D341Med (cell line): ENCODE measurements at regions not wholly inside any gene's neighbourhood (a gene's known extent, or its start where the extent isn't known, plus 50 kb on each side); places are given as distances from the start of the nearest gene placed in this dataset.
"Not testable (repeated sequence)": the region's sequence is repeated elsewhere in the genome, so short reads cannot be mapped to it uniquely, and the experiment has no call there.

Experiments
- DNase-seq: peaks from one replicate; pipeline ENCODE4 v3.0.0; 2012; ENCODE audit warnings: low spot score

DNA sequence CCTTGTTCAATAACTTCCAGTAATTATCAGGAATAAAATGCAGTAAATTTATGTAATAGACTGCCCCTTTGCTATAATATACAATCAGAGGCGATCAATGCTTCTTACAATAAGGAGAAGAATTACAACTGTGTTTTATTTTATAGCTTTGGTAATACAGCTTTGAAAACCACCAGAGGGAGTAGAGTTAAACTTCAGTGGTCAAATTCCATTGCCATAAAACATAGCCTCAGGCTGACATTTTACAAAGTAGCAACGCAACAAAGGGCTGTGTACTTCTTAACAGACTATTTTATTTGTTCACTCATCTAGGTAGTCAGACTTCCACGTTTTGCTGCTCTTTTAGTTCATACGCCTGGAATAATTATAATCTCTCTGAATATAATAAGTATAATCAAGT, 58.5 kb downstream of the TEX13C start:
- DNase-seq = no peak

DNA sequence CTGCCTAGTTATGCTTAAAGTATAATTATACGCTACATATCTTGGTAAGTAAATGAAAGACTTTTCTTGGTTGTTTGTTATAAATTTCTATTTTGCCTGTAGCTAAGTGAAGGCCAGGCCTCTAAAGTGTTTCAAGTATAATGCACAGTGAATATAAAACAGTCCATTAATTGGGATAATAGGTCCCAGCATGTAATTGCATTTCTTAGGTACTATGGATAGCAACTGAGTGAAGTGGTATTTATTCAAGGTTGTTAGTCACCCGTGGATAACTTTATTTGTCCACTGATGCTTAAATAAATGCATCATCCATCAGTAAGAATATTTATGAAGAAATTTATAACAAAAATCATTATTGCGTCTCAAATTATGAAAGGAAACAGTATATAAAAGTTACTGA, 59.1 kb downstream of the TEX13C start:
- DNase-seq = no peak

DNA sequence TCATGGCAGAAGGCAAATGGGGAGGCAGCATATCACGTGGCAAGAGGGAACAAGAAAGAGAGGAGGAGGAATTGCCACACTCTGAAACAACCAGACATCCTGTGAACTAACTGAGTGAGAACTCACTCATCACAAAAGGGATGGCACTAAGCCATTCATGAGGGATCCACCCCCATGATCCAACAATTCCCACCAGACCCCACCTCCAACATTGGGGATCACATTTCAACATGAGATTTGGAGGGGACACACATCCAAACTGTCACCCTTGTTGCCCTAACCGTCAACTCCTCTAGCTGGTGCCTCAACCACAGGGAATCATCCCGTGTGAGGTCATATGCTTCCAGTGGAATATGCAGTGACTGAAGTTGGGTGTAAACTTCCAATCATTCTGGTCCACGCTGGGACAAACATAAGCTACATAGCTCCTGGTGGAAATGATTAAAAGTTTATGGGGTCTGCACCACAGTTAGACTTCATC, 62.5 kb downstream of the TEX13C start:
- DNase-seq = no peak

DNA sequence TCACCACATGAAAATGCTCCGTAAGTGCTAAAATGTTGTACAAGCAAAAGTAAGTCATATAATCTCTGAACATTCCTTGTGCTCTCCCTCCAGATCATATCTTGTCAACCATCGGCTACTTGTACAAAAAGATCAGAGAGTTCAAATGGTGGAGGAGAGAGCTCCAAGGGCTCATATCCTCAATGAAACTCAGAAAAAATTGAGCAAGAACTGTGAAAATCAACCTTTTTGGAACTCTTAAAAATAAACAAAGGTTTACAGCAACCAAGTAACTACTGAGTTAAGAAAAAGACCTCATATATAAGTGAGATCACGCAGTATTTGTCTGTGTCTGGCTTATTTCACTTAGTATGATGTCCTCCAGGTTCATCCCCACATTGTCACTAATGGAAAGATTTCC, 63.2 kb downstream of the TEX13C start:
- no peak for DNase-seq

DNA sequence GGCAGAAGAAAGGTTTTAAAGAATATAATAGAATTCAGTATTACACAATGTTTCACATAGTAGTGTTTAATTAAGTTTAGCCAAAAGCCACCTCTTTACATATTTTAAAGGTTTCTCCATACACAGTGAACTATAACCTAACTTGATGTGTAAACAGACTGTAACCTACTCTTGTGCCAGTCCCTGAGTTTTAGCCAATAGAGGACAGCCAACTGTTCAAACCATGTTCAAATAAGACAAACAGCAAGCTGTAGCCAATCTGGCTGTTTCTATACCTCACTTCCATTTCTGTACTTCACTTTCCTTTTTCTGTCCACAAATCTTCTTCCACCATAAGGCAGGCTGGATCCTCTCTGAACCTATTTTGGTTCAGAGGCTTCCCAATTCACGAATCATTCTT, 65.2 kb downstream of the TEX13C start:
- DNase-seq = no peak

DNA sequence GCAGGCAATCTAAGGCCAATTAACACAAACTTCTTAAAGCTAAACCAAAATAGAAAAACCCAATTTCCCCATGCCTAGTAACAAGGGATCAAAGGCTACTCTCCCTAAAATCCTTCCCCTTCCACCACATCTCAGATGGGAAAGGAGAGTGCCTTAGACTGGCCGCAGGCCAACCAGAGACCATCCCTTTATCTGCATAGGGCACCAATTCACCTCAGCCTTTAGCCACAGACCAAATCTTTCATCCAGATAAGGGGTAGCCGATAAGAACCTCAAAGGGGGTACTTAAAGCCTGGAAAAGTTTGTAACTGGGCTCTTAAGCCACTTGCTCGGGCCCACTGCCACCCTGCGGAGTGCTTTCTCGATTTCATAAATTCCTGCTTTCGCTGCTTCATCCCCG, 68.3 kb downstream of the TEX13C start:
- DNase-seq = no peak

DNA sequence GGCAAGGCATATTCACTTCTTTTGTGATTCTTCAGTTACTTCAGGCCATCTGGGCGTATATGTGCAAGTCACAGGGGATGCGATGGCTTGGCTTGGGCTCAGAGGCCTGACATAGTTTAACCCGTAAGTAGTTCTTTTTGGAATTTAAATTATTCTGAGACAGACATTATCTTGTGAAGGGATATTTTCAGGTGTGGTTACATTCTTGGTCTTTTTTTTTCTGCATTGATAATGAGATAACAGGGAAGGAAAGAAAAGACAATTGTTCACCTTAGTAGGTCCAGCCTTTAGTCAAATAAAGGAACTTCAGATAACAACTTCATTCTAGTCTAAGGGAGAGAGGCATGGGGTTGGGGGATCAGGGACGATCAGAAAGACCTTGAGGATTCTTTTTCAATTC, 74.8 kb downstream of the TEX13C start:
- no peak for DNase-seq

DNA sequence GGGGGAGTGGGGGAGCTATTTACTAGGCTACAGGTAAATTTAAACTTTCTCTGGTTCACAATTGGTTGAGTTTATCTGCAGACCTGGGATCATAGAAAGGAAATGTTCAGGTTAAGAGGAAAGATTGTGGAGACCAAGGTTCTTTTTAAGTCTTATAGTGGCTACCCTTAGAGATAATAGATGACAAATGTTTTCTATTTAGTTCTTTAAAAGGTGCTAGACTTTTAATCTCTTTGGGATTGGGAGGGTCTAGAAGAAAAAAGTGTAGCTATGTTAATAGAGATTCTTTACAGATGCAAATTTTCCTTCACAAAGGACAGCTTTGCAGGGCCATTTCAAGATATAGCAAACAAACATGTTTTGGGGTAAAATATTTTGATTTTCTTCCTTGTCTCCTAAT, 76.0 kb downstream of the TEX13C start:
- no peak for DNase-seq

DNA sequence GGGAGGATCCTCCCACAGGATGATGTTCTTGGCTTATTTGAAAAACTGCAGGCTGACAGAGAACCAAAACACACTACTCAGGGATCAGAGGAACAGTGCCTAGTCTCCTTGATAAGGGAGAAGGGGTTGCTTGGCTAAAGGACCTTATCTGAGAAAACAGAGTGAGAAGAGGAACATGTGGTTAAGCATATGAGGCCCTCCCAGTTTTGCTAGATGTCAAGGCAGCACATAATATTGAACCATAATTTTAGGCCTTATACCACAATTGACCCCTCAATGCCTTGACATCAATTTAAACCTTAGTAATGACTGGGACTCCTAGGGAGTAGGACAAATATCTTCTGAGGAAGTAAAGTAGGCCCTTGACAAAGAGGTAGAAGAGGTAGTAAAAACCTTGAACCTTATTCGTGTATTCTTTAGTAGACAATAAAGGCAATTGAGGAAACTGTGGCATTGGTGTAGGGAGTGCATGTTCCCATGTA, 79.3 kb downstream of the TEX13C start:
- DNase-seq = no peak

DNA sequence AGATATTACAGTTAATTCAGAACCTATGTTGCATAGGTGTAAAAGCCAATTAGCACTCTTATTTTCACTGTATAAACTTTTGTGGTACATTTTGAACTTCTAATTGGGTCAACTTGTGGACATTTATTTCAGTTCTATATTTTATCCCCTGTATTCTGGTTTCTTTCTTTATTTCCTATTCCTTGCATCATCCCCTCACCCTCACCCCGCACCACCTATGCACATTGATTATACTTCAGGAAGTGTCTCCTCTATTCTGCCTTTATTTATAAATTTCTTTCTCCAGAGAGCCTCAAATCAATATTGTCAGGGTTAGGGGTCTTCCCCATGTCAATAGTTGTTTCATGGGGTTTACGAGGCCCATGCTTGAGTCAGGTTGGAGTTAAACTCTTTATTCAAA, 83.1 kb downstream of the TEX13C start:
- no peak for DNase-seq

DNA sequence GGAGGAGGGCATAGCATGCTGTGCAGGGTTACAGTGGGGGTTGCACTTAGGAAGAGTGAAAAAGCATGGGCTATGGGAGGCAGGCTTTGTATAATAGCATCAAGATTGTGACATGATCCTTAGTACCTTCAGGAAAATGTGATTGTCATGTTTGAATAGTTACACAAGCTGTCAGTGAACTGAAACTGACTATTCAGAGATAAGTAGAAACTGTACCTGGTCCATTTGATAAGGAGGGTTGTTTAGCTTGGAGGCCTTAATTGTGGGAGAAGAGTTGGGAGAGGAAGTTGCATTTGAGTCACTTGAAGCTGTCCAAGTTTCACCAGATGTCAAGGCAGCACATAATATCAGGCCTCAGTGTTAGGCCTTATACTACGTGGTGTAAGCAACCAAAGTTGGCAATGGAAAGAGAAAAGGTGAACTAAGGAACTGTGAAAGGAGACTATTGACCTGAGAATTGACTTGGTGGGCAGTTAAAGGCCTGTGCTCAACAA, 85.0 kb downstream of the TEX13C start:
- no peak for DNase-seq

DNA sequence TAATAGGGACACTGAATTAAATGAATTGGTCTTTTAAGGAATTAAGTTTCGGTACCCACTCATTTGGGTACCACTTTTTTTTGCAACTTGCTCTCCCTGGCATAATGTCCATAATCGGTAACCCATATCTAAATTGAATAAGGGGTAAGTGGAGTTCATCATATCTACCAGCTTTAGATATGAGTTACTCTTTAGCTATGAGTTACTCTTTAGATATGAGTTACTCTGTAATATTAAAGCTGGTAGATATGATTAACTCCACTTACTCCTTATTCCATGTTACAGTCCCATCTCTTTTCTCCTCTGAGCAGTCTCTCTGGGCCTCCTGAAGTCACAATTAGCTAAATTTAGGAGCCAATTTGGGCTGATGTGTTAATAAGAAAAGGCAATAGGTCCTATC, 85.7 kb downstream of the TEX13C start:
- no peak for DNase-seq

DNA sequence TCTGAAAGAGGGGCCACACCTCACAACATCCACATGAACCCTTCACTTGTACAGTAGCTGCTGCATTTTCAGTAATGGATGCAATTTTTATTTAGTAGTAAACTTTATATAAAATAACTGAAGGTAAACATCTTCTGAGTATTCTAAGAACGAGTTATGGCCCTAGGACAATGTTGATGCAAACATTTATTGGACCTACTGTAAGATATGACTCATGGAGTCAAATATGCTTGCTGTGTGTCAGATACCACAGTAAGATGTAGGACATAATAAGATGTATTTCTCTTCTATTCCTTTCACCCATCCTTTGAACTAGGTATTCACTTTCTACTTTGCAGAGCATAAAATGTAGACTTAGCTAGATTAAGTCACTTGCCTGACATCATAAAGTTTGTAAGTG, 87.6 kb downstream of the TEX13C start:
- DNase-seq = no peak

DNA sequence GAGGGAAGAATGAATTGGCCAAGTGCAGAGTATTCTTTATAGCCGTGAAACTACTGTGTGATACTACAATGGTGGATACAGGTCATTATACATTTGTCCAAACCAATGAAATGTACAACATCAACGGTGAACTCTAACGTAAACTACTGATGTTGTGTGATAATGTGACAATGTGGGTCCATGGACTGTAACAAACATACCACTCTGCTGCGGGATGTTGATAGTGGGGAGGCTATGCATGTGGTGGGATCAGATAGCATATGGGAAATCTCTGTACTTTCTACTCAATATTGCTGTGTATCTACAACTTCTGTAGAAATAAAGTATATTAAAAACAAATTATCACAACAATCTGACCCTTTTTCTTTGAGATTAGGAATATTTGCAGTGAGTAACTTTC, 101.1 kb downstream of the TEX13C start:
- DNase-seq = no peak

DNA sequence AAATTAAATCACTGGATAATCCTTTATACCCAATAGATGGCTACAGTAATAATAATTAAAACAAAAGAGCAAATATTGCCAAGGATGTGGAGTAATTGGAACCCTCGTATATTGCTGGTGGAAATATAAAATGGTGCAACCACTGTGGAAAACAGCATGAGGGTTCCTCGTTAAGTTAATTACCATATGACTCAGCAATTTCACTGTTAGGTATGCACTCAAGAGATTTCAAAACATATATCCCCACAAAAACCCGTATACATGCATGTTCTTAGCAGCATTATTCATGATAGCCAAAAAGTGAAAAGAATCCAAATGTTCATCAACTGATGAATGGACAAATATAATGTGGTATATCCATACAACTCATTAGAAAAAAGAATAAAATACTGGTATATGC, 103.3 kb downstream of the TEX13C start:
- no peak for DNase-seq

DNA sequence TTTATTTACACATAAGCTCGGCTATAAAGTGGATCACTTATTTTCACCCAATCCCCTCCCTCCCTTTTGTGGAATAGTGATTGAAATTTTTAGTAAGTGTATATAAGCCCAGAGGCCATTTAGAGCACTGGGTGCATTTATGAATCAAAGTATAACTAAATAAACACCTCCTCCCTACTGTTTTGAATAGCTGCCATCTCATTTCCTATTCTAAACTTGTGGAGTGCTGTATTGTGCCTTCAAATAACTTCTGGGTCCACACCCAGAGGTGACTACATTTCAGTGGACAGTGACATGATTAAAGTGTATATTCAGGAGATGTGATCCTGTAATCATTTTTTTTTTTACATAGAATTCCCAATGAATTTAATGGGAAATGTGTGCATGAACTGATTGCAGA, 104.9 kb downstream of the TEX13C start:
- no peak for DNase-seq

DNA sequence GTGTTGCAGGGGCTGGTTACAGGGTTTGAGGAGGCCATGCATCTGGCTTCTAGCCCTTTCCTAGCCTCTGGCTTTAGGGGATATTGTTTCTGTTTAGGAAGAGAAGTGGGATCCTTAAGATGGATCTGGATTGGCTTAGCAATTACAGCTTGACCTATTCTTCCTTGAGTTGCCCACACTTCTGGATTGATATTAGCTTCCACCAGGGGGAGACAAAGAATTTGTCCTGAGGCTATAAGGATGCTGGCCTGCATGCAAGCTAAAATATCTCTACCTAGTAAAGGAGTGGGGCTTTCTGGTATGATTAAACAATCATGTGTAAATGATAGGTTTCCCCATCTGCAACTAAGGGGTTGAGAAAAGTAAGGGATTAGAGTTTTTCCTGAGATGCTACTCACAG, 117.2 kb downstream of the TEX13C start:
- DNase-seq = no peak

DNA sequence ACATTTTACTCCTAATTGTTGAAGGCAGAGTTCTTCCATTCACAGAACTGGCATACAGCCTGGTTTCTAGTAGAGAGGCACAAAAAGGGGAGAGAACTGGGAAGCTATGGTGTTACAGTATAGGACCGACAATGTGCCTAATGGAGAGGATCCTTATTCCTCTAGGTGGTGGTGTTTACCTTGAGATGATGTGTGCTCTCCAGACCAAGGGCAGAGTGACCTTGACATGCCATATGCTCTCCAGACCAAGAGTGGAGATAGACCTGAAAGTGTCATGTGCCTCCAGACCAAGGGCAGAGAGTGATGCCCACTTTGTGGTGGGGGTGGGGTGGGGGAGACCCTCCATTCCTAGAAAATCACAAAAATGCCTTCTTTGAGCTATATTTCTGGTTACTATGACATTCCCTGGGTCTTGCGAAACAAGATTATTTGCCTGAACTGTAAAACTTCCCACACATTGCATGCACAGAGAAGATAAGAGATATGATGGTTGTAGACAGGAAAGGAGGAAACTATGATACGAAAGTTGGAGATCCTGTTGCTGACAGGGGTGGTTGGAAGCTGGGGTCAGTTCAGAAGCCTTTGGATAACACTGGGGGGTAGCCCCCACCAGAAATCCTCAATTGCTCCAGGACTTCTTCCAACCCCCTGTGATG, 119.7 kb downstream of the TEX13C start:
- DNase-seq = no peak

DNA sequence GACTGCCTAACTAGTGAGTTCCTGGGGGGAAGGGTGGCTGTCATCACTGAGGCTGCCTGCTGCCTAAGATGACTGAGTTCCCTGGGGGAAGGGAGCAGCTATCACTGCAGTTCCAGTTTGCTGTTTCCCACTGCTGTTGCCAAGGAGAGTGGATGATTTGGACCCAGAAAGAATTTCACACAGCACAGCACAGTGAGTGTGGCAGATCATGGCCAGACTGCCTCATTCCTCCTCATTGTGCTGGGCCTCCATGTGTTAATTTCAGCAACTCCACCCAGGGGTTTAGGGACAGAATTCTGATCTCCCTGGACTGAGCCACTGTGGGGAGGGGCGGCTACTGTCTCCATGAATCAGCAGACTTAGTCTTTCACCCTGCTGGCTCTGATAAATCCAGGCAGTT, 125.0 kb downstream of the TEX13C start:
- no peak for DNase-seq

DNA sequence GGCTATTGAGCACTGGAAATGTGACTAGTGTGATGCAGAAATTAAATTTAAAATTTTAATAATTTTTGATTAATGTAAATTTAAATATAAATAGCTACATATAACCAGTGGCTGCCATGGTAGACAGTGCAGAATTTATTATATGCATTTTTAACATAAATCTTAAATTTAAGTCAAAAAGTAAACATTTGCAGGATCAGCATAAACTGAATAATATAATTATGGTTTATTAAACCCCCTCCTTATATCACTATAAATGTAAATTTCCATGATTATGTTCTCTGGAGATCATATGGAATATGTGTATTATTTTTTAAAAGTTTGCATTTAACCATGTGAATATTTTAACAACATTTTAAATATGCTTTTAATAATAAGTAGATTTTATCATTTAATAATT, 155.8 kb downstream of the TEX13C start:
- no peak for DNase-seq

DNA sequence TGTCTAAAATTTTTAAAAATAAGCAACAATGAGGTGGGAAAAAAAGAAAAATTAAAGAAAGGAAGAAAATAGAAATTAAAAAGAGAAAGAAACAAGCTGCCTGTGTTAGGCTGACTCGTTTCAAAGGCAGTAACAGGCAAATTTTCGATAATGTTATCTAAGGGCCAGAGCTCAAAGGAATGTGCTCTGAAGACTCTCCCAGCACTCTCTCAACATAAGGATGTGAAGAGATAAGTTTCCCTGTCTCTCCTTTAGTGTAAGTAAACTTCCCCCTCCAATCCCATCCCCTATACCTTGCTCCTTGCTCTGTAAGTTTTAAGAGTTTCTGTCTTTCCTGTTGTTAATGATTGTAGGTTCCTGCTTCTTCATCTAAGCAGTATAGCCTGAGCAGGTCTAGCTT, 172.8 kb downstream of the TEX13C start:
- DNase-seq = no peak

DNA sequence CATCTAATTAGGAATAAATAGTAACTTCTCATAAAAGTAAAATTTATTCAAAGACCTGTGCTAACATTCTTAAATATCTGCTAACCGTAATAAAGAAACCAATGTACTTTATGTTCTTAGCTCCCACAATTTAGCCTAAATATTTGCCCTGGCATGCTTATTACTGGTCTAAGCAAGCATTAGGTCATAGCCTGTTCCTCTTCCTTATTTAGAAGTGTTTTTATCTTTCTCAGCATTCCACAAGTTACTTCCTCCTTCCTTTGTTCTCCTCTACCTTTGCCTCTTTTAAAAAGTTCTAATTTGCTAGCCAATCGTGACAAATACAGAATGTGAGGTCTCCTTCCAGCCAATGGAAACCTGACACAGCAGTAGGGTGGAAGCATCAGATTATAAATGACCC, 173.3 kb downstream of the TEX13C start:
- DNase-seq = not testable (repeated sequence)

DNA sequence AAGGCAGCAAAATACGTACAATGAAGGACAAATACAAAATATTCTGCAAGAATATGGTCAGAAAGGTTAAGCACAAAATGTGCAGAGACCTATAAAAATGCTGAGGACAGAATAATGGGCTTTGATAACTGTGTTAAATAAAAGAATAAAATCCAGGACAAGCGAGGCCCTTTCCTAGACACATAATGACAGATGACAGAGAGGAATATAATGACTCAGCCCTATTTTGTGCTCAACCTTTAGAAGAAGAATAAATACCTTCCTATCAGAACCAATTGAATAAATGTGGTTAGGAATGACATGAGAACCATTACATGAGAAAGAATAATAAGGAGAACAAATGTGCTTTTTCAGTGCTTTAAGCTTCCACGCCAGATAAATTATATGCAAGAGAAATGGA, 178.0 kb downstream of the TEX13C start:
- no peak for DNase-seq

DNA sequence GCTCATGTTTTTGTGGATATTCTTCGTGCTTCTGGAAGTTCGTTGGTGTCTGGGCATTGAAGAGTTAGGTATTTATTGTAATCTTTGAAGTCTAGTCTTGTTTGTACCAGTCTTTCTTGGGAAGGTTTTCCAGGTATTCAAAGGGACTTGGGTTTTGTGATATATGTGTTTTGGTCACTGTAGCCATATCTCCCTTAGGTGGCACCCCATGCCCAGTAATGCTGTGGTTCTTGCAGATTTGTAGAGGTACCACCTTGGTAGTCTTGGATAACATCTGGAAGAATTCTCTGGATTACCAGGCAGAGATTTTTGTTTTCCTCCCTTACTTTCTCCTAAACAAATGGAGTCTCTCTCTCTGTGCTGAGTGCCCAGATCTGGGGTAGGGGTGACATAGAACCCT, 184.1 kb downstream of the TEX13C start:
- DNase-seq = no peak
